ENCODE measurements at regions not wholly inside any gene's neighbourhood (a gene's known extent, or its start where the extent isn't known, plus 50 kb on each side); places are given as distances from the start of the nearest gene placed in this dataset.

DNA sequence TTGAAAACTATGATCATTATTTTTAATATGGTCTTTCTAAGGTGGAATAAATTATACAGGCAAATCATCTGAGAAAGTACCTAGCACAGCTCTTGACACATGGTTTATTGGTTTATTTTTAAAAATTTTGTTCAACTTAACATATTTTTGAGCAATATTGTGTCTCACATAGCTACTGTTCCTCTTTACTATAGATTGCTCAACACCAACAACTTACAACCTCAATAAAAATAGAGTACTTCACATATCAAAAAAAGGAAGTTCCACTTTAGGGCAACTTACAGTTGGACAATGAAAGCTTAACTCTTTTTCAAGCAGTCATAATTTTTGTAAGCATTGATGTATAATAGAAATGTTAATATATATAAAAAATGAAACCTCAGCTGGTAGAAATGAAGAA lies 440.9 kb upstream of the UBE2E3 start:
- TF ChIP-seq, protein P1, sequence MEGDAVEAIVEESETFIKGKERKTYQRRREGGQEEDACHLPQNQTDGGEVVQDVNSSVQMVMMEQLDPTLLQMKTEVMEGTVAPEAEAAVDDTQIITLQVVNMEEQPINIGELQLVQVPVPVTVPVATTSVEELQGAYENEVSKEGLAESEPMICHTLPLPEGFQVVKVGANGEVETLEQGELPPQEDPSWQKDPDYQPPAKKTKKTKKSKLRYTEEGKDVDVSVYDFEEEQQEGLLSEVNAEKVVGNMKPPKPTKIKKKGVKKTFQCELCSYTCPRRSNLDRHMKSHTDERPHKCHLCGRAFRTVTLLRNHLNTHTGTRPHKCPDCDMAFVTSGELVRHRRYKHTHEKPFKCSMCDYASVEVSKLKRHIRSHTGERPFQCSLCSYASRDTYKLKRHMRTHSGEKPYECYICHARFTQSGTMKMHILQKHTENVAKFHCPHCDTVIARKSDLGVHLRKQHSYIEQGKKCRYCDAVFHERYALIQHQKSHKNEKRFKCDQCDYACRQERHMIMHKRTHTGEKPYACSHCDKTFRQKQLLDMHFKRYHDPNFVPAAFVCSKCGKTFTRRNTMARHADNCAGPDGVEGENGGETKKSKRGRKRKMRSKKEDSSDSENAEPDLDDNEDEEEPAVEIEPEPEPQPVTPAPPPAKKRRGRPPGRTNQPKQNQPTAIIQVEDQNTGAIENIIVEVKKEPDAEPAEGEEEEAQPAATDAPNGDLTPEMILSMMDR (IDR thresholded peaks at IDR 0.05) = no peak
- TF ChIP-seq POLR2A (IDR thresholded peaks at IDR 0.05) = no peak
